GM18517 (cell line): ENCODE measurements at regions not wholly inside any gene's neighbourhood (a gene's known extent, or its start where the extent isn't known, plus 50 kb on each side); places are given as distances from the start of the nearest gene placed in this dataset.
"Not testable (repeated sequence)": the region's sequence is repeated elsewhere in the genome, so short reads cannot be mapped to it uniquely, and the experiment has no call there.

ENCODE experiments used
- ATAC-seq: cut with Tn5 transposase; IDR thresholded peaks from one replicate; pipeline ENCODE4 v1.9.1; 2021; ENCODE audit warnings: mild to moderate bottlenecking, moderate library complexity; ENCODE audit not compliant: unreplicated experiment

DNA sequence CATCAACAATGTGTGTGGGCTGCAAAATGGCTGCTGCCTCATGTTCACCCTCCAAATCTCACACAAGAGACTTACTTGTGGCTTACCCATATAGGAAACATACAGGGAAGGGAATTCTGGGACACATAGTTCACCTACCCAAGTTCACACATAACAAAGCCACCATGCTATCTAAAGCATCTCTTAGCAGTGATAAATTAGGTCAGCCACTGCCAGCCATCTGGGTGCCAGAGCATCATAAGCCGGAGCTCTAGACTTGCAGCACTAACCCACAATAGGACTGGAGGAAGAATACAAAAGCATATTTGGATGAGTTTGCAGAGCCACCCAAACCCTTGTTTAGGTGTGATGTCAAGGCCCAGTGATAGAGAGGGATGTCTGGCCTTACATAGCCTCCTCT, 321.7 kb downstream of the SEC16B start:
- ATAC-seq, result no peak

DNA sequence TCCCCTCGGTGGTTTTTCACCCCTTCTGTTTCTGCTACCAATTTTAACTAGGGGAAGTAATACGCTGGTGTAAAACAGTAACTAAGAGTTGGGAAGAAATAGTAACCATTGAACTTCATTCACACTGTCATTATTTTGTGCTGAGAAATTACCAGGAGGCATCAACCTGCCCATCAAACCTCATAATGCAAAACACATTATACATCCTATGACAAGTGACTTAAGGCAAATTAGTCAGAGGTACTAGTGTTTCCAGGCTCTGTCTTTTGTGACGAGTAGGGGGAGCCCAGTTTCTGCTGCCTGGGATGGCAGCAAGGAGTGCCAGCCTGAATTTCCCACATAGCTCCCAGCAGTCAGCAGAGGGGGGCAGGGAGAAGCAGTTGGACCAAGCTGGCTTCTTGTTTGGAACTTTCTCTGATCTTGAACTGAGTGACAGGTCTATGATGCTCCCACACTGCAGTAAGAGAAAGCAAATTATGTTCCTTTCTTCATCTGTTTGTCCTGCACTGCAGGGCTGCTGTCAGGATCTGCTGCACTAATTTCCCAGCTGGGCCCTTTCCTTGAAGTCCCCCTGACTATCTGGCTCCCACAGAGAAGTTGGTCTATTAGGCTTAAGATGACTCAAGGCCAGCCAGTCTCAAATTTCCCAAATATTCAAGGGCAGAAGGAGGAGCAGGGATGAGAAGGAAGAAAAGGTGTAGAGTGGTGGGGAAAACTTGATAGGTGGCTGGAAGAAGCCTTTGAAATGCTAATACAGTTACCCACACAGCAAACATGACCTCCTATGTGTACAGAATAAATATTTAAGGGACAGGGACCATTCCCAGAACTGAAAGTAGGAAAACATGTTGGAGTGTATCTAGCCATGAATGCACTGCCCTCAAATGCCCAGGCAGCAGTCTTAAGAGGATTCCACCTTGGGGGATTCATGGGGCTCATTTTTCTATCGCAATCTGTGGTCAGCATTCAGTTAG, 322.8 kb downstream of the SEC16B start:
- no peak for ATAC-seq

DNA sequence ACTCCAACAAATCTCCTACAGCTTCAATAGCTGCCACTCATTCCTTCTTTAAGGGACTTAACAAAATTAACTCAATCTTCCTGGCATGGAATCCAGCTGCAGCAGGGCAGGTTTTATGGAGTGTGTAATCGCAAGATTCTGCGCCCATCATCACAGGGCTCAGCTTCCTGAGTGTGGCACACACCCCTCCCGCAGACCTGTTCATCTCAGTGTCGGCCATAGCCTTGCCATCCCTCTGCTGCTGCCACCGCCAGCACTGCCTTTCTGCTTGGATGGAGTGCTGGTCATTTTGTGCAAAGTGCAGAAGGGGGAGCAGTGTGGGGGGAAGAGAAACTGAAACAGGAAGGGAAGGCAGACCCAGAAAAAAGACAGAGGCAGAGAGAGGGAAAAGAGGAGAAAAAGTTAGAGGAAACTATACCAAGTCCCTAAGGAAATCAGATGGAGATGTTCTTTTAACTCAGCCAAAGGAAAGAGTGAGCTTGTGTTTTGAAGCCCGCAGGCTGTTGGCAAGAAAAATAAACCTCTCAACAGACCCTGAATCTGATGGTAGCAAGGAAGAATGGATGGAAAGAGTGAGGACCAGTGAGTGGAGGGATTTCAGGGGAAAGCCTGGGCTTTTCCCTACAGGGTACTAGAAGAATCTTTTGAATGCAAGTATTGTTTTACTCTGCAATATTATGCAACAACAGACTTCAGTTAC, 324.2 kb downstream of the SEC16B start:
- no peak for ATAC-seq

- ATAC-seq, result no peak
Observed at GRCh38 chr1:177640687-177641086, 329.2 kb downstream of the SEC16B start.

GRCh38 chr1:177634151-177634550, 335.7 kb downstream of the SEC16B start:
- not testable (repeated sequence) for ATAC-seq

GRCh38 chr1:177632923-177633615, 336.8 kb downstream of the SEC16B start:
- no peak for ATAC-seq

- ATAC-seq, result no peak
Observed at GRCh38 chr1:177631770-177632169, 338.1 kb downstream of the SEC16B start.

GRCh38 chr1:177629526-177629925, 340.3 kb downstream of the SEC16B start:
- no peak for ATAC-seq

DNA sequence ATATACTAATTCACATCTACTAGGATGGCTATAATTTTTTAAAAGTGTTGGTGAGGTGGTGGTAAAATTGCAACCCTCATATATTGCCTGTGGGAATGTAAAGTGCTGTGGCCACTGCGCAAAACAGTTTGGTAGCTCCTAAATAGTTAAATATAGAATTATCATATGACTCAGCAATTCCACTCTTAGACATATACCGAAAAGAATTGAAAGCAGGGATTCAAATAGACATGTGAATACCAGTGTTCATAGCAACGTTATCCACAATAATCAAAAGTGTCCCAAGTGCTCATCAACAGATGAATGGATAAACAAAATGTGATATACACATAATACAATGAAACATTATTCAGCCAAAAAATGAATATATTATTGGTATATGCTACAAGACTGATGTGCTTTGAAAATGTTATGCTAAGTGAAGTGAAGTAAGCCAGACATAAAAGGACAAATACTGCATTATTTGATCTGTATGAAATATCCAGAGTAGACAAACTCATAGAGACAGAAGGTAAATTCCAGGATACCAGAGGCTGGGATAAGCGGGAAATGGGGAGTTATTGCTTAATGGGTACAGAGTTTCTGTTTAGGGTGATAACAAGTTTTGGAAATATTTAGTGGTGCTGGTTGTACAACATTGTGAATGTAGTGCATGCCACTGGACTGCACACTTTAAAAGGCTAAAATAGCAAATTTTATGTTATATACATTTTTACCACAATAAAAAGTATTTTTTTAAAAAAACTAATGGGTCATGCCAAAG, 342.5 kb downstream of the SEC16B start:
- no peak for ATAC-seq

DNA sequence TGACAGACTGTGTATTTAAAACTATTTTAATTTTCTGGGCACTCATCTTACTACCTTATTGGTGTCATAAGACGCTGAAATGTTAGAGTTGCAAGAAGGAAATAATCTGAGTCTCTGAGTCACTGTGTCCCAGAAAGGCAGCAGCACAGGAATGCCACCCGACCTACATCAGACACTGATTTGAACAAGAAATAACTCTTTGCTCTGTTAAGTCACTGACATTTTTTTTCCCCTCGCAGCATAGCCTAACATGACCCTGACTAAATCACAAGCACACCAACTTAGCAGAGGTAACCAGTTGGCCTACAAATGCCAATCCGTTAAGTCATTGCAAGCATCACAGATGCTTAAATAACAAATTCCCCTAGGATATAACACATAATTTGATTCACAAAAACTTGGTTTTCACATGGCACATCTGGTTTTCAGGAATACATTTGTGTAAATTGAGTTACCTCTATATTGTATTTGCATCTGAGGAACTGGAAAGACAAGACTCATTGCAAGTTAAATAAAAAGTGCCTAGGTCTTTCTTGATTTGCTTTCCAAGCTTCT, 349.1 kb downstream of the SEC16B start:
- no peak for ATAC-seq

- ATAC-seq, result no peak
Observed at GRCh38 chr1:177615251-177615650, 354.6 kb downstream of the SEC16B start.

GRCh38 chr1:177611402-177611801, 358.5 kb downstream of the SEC16B start:
- no peak for ATAC-seq

DNA sequence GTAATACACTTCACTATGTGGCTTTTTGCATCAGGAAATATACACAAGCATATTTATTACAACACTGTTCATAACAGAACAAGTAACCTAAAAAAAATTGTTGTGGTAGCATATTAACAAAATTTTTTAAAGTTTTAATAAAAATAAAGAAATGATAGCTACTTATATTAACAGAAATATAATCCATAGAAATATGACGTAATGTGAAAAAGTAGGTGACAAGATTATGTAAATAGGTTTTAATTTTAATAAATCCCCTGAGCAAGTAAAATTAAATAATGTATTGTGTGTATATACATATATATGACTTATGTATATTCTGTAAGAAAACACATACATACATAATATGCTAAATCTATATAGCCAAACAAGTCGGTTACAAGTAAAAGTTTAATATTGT, 359.9 kb downstream of the SEC16B start:
- no peak for ATAC-seq

DNA sequence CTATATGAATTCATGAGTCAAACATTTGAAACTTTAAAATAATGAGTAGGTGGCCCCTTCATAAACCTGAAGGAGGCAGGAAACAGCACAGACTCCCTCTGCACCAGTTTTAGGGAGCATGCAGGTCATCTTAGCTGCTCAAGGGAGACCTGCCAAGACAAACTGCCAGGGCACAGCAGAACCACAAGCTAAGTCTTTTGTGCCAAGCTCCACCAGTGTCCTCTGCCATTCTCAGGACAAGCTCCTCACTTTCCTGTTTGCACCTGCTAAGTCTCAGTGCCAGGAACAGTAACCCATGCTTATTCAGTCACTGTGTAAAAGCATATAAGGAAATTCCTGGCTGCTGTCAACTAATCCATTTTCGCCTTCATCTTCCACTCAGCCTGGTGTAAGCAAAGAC, 368.9 kb downstream of the SEC16B start:
- no peak for ATAC-seq

DNA sequence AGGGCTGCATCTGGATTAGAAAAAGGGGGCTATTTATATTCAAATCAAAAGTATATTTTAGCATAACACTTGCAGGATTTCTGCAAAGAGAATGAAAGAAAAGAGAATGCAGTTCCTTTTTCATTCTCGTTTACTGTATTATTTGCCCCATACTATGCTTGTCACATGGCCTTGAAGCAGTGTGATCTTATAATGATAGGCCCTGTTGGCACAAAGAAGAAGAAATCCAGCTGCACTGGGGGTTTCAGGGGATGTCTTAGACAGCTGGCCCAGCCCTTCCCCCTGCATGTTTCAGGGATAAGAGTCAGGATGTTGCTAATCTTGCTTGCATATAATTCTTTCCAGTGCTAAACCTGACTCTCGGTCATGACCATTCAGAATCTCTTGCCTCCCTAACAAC, 369.5 kb downstream of the SEC16B start:
- ATAC-seq, result no peak

- no peak for ATAC-seq
Observed at GRCh38 chr1:177597393-177597792, 372.5 kb downstream of the SEC16B start.

GRCh38 chr1:177596485-177596884, 373.4 kb downstream of the SEC16B start:
- ATAC-seq, result no peak

DNA sequence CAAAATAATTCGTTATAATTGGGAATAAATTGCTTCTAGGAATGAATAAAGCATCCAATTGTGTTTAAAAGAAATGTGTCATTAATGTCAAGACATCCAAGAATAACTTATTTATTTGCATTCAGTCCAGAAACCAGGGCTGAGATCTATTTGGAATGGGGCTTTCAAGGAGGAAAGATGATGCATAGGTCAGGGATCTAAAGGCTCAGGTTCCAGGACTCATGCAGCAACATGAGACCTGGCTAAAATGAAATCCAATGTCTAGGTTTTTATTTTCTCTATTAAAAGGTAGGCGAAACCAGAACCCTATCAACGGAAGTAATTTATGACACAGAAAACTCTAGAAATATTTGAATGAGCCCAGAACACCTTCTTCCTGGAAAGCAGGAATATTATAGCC, 376.8 kb downstream of the SEC16B start:
- no peak for ATAC-seq

DNA sequence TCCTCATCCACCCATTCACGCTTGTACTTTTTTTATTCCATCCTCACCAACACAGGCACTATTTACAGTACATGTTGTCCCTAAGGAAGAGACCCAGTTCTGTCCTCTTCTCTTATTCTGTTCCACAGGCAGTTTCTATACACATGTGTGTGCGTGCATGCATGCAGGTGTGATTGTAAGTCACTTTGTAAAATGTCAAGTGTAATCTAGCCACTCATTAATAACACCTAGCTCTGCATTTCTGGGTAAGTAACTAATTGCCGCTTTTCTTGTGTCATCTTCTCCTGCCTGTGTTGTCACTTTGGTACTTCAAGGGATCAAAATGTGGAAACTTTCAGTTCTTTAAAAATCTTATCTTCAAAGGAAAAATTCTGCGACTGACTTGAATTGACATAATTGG, 377.2 kb downstream of the SEC16B start:
- ATAC-seq, result no peak

DNA sequence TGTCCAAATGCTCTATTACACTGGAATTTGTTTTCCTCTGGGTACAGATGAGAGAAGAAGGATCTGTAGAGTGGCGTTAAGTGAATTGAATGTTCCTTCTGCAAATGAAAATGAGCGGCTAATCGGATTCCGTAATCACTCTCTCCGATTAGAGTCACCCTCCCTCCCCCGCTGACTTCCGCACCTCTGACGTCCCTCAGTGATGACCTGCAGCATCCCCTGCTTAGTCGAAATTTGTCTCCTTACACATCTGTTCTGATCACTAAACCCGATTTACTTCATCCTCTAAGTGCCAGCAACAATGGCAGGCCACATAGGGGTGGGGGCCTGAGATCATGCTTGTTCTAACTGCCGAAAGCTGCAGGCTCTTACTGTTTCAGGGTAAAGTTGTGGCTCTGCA, 378.7 kb downstream of the SEC16B start:
- ATAC-seq, result no peak
